WTC11 (cell line): ENCODE measurements at regions not wholly inside any gene's neighbourhood (a gene's known extent, or its start where the extent isn't known, plus 50 kb on each side); places are given as distances from the start of the nearest gene placed in this dataset.

Source experiments
- ATAC-seq: fragments of 200-7000 bp; cut with Tn5 transposase; 2 replicates; pipeline ENCODE4 v1.10.0; 2021; ENCODE audit warnings: mild to moderate bottlenecking, moderate library complexity
- CTCF ChIA-PET: fragments of 300-600 bp; sonication (Branson Sonifier 250); formaldehyde crosslinking; loops from one replicate; lab custom pipeline; 2021; ENCODE audit warnings: antibody characterized with exemption; lab: Charles Lee
- POLR2A ChIA-PET: fragments of 350-600 bp; sonication (Branson Sonifier 250); formaldehyde crosslinking; loops from one replicate; lab custom pipeline; 2021; ENCODE audit warnings: antibody characterized with exemption; lab: Charles Lee
- DNase-seq: peaks from one replicate; pipeline ENCODE4 v3.0.0; 2021; ENCODE audit warnings: low spot score
- H3K27ac Mint-ChIP-seq: 2 replicates; pipeline ENCODE4 v1.8.0; 2021; ENCODE audit warnings: mixed read lengths
- H3K27me3 Mint-ChIP-seq: 2 replicates; pipeline ENCODE4 v1.8.0; 2021; ENCODE audit warnings: low read depth, mild to moderate bottlenecking, moderate library complexity, mixed read lengths
- H3K36me3 Mint-ChIP-seq: 2 replicates; pipeline ENCODE4 v1.8.0; 2021; ENCODE audit warnings: mixed read lengths
- H3K4me1 Mint-ChIP-seq: 2 replicates; pipeline ENCODE4 v1.8.0; 2022; ENCODE audit warnings: mixed read lengths
- H3K4me3 Mint-ChIP-seq: 2 replicates; pipeline ENCODE4 v1.8.0; 2021; ENCODE audit warnings: mild to moderate bottlenecking, moderate library complexity, mixed read lengths
- H3K9me3 Mint-ChIP-seq: 2 replicates; pipeline ENCODE4 v1.8.0; 2021; ENCODE audit warnings: mixed read lengths
- ATF2 ChIP-seq: sonication (generic); formaldehyde crosslinking; IDR thresholded peaks from 2 replicates; pipeline ENCODE4 v1.8.1; 2022; ENCODE audit warnings: low read depth, missing genetic modification reagents, borderline replicate concordance
- ATF3 ChIP-seq: sonication (generic); formaldehyde crosslinking; conservative IDR thresholded peaks from 2 replicates; pipeline ENCODE4 v1.8.1; 2022; ENCODE audit warnings: mild to moderate bottlenecking, missing genetic modification reagents
- CBFB ChIP-seq: sonication (generic); formaldehyde crosslinking; IDR thresholded peaks from 2 replicates; pipeline ENCODE4 v1.8.1; 2022; ENCODE audit warnings: mild to moderate bottlenecking, low read depth, missing genetic modification reagents
- CDX4 ChIP-seq: fragments of 250-450 bp; sonication (Bioruptor Pico); IDR thresholded peaks from 2 replicates; pipeline ENCODE4 v1.9.0; 2021; ENCODE audit warnings: moderate library complexity, mild to moderate bottlenecking, inconsistent platforms, borderline replicate concordance
- CREB1 ChIP-seq: sonication (generic); formaldehyde crosslinking; IDR thresholded peaks from 2 replicates; pipeline ENCODE4 v1.8.0; 2023; ENCODE audit warnings: mild to moderate bottlenecking, missing genetic modification reagents
- E2F4 ChIP-seq: sonication (generic); formaldehyde crosslinking; IDR thresholded peaks from 2 replicates; pipeline ENCODE4 v1.8.1; 2022; ENCODE audit warnings: low read depth, mild to moderate bottlenecking, moderate library complexity, missing genetic modification reagents, borderline replicate concordance
- ETV6 ChIP-seq: sonication (generic); formaldehyde crosslinking; IDR thresholded peaks from 2 replicates; pipeline ENCODE4 v1.8.1; 2022; ENCODE audit warnings: mild to moderate bottlenecking, missing genetic modification reagents
- FOXK1 ChIP-seq: sonication (generic); formaldehyde crosslinking; IDR thresholded peaks from 2 replicates; pipeline ENCODE4 v1.8.0; 2022; ENCODE audit warnings: mild to moderate bottlenecking, moderate library complexity, missing genetic modification reagents
- FOXP1 ChIP-seq: sonication (generic); formaldehyde crosslinking; IDR thresholded peaks from 2 replicates; pipeline ENCODE4 v1.8.0; 2022; ENCODE audit warnings: missing genetic modification reagents, mild to moderate bottlenecking, moderate library complexity, borderline replicate concordance
- FOXP4 ChIP-seq: sonication (generic); formaldehyde crosslinking; IDR thresholded peaks from 2 replicates; pipeline ENCODE4 v1.8.0; 2022; ENCODE audit warnings: mild to moderate bottlenecking, missing genetic modification reagents
- IRF1 ChIP-seq: sonication (generic); formaldehyde crosslinking; IDR thresholded peaks from 2 replicates; pipeline ENCODE4 v1.8.0; 2023; ENCODE audit warnings: missing genetic modification reagents
- IRF2 ChIP-seq: sonication (generic); formaldehyde crosslinking; IDR thresholded peaks from 2 replicates; pipeline ENCODE4 v1.8.0; 2022; ENCODE audit warnings: low read depth, missing genetic modification reagents, borderline replicate concordance
- NFE2L1 ChIP-seq: sonication (generic); formaldehyde crosslinking; IDR thresholded peaks from 2 replicates; pipeline ENCODE4 v1.8.1; 2023; ENCODE audit warnings: missing genetic modification reagents
- PRRX2 ChIP-seq: fragments of 250-450 bp; sonication (Bioruptor Pico); IDR thresholded peaks from 2 replicates; pipeline ENCODE4 v1.8.0; 2021; ENCODE audit warnings: mild to moderate bottlenecking
- RELA ChIP-seq: sonication (generic); formaldehyde crosslinking; IDR thresholded peaks from 2 replicates; pipeline ENCODE4 v1.8.1; 2022; ENCODE audit warnings: missing genetic modification reagents, mild to moderate bottlenecking, borderline replicate concordance
- SP1 ChIP-seq: sonication (generic); formaldehyde crosslinking; conservative IDR thresholded peaks from 2 replicates; pipeline ENCODE4 v1.8.1; 2022; ENCODE audit warnings: missing genetic modification reagents
- TCF7 ChIP-seq: sonication (generic); formaldehyde crosslinking; IDR thresholded peaks from 2 replicates; pipeline ENCODE4 v1.8.0; 2022; ENCODE audit warnings: mild to moderate bottlenecking, low read depth, missing genetic modification reagents, moderate library complexity
- ZBTB21 ChIP-seq: sonication (generic); formaldehyde crosslinking; IDR thresholded peaks from 2 replicates; pipeline ENCODE4 v1.8.1; 2023; ENCODE audit warnings: mild to moderate bottlenecking, missing genetic modification reagents, borderline replicate concordance
- ZNF263 ChIP-seq: sonication (generic); formaldehyde crosslinking; IDR thresholded peaks from 2 replicates; pipeline ENCODE4 v1.8.1; 2022; ENCODE audit warnings: low read depth, mild to moderate bottlenecking, moderate library complexity, missing genetic modification reagents
- ZNF317 ChIP-seq: sonication (generic); formaldehyde crosslinking; IDR thresholded peaks from 2 replicates; pipeline ENCODE4 v1.8.1; 2023; ENCODE audit warnings: low read depth, mild to moderate bottlenecking, moderate library complexity, missing genetic modification reagents, borderline replicate concordance
- ZNF396 ChIP-seq: fragments of 250-450 bp; sonication (Bioruptor Pico); IDR thresholded peaks from 2 replicates; pipeline ENCODE4 v1.8.0; 2021; ENCODE audit warnings: mild to moderate bottlenecking, moderate library complexity, borderline replicate concordance
- ZNF671 ChIP-seq: fragments of 250-450 bp; sonication (Bioruptor Pico); IDR thresholded peaks from 2 replicates; pipeline ENCODE4 v1.8.0; 2021; ENCODE audit warnings: mild to moderate bottlenecking
- ZSCAN18 ChIP-seq: fragments of 250-450 bp; sonication (Bioruptor Pico); IDR thresholded peaks from 2 replicates; pipeline ENCODE4 v2.1.2; 2022; ENCODE audit warnings: mild to moderate bottlenecking, moderate library complexity

GRCh38 chr21:35197992-35198431 lies 148.9 kb upstream of the RUNX1 start:
- no peak for DNase-seq
- H3K4me3 Mint-ChIP-seq, result no peak overlapping the region
- no peaks in the 10 kb centered on the region for H3K27me3 Mint-ChIP-seq
- H3K4me1 Mint-ChIP-seq, result no peaks in the 10 kb centered on the region
- CTCF ChIA-PET, result no interaction called here
- peaks cover 22% of the 10 kb centered on the region for H3K9me3 Mint-ChIP-seq
- H3K27ac Mint-ChIP-seq, result no peak overlapping the region
- H3K36me3 Mint-ChIP-seq, result no peaks in the 10 kb centered on the region
- no peak for ATAC-seq
- TF ChIP-seq ETV6 (CRISPR knock-in tag), result no peak
- TF ChIP-seq FOXP4 (CRISPR knock-in tag), result no peak
- no peak for TF ChIP-seq TCF7 (CRISPR knock-in tag)
- no peak for TF ChIP-seq ZBTB21 (CRISPR knock-in tag)
- no peak for TF ChIP-seq PRRX2 (CRISPR knock-in tag)
- no peak for TF ChIP-seq FOXK1 (CRISPR knock-in tag)
- TF ChIP-seq ZNF396 (CRISPR knock-in tag), result no peak
- no peak for TF ChIP-seq CREB1 (CRISPR knock-in tag)
- TF ChIP-seq FOXP1 (CRISPR knock-in tag), result no peak
- TF ChIP-seq NFE2L1 (CRISPR knock-in tag), result no peak
- TF ChIP-seq RELA (CRISPR knock-in tag), result no peak
- TF ChIP-seq IRF2 (CRISPR knock-in tag), result no peak
- no peak for TF ChIP-seq ATF3
- no peak for TF ChIP-seq CBFB (CRISPR knock-in tag)
- no peak for TF ChIP-seq SP1 (CRISPR knock-in tag)
- TF ChIP-seq E2F4, result no peak
- POLR2A ChIA-PET, result no interaction called here

GRCh38 chr21:35197191-35197590 lies 148.1 kb upstream of the RUNX1 start:
- Mint-ChIP-seq H3K27ac (no peak overlapping the region), H3K4me1 (no peaks in the 10 kb centered on the region), H3K27me3 (no peaks in the 10 kb centered on the region), H3K36me3 (no peaks in the 10 kb centered on the region), H3K4me3 (no peak overlapping the region)
- ATAC-seq (no peak), DNase-seq (no peak)
- POLR2A ChIA-PET, result no interaction called here
- no peak for TF ChIP-seq ZNF317
- TF ChIP-seq, all 79 proteins: peak for 0
- peaks cover 22% of the 10 kb centered on the region for H3K9me3 Mint-ChIP-seq
- CTCF ChIA-PET, result no interaction called here

GRCh38 chr21:35196128-35196527 lies 147.0 kb upstream of the RUNX1 start:
- no peaks in the 10 kb centered on the region for H3K36me3 Mint-ChIP-seq
- CTCF ChIA-PET, result no interaction called here
- ATAC-seq (no peak), DNase-seq (no peak)
- H3K9me3 Mint-ChIP-seq, result peaks cover 22% of the 10 kb centered on the region
- no peak overlapping the region for H3K27ac Mint-ChIP-seq
- no peaks in the 10 kb centered on the region for H3K4me1 Mint-ChIP-seq
- TF ChIP-seq ZNF671 (CRISPR knock-in tag), result no peak
- TF ChIP-seq IRF2 (CRISPR knock-in tag), result no peak
- no peak overlapping the region for H3K4me3 Mint-ChIP-seq
- no peaks in the 10 kb centered on the region for H3K27me3 Mint-ChIP-seq
- POLR2A ChIA-PET, result no interaction called here

GRCh38 chr21:35195232-35195631 lies 146.1 kb upstream of the RUNX1 start:
- no peak overlapping the region for H3K27ac Mint-ChIP-seq
- no peak overlapping the region for H3K4me3 Mint-ChIP-seq
- H3K27me3 Mint-ChIP-seq, result no peaks in the 10 kb centered on the region
- no peaks in the 10 kb centered on the region for H3K36me3 Mint-ChIP-seq
- no peaks in the 10 kb centered on the region for H3K4me1 Mint-ChIP-seq
- DNase-seq, result no peak
- ChIA-PET CTCF (no interaction called here), POLR2A (no interaction called here)
- H3K9me3 Mint-ChIP-seq, result peaks cover 22% of the 10 kb centered on the region
- no peak for ATAC-seq
- TF ChIP-seq IRF1 (CRISPR knock-in tag) (no peak), CDX4 (CRISPR knock-in tag) (no peak), FOXP1 (CRISPR knock-in tag) (no peak), ATF2 (no peak), ZSCAN18 (CRISPR knock-in tag) (no peak), ZNF263 (no peak), NFE2L1 (CRISPR knock-in tag) (no peak)
